Stimulated activated CD4-positive, alpha-beta T cell treated with anti-CD3 and anti-CD28 coated beads, TNF-alpha, amount 100 ng/mL, for 24 hours (primary cell): ENCODE measurements at regions not wholly inside any gene's neighbourhood (a gene's known extent, or its start where the extent isn't known, plus 50 kb on each side); places are given as distances from the start of the nearest gene placed in this dataset.
"Not testable (repeated sequence)": the region's sequence is repeated elsewhere in the genome, so short reads cannot be mapped to it uniquely, and the experiment has no call there.

Source experiments
- DNase-seq, 3 experiments: peaks; one replicate each; pipeline ENCODE4 v3.0.0-alpha.2; 2020; ENCODE audit warnings: low read depth in 3 of 3

- DNase-seq: no peak
Observed at GRCh38 chr14:101282418-101282817, 278.9 kb upstream of the DIO3 start.

GRCh38 chr14:101284711-101285110 is 276.6 kb upstream of the DIO3 start:
- no peak for DNase-seq

- no peak for DNase-seq
Observed at GRCh38 chr14:101286271-101287018, 274.9 kb upstream of the DIO3 start.

- no peak for DNase-seq
Observed at GRCh38 chr14:101288436-101289229, 272.7 kb upstream of the DIO3 start.

- no peak for DNase-seq
Observed at GRCh38 chr14:101289230-101289690, 272.0 kb upstream of the DIO3 start.

- no peak for DNase-seq
Observed at GRCh38 chr14:101289911-101290310, 271.4 kb upstream of the DIO3 start.

- DNase-seq: no peak
Observed at GRCh38 chr14:101290611-101291010, 270.7 kb upstream of the DIO3 start.

- DNase-seq: no peak
Observed at GRCh38 chr14:101291390-101291789, 269.9 kb upstream of the DIO3 start.

- DNase-seq: no peak
Observed at GRCh38 chr14:101292448-101292847, 268.8 kb upstream of the DIO3 start.

GRCh38 chr14:101293605-101294004 is 267.7 kb upstream of the DIO3 start:
- no peak for DNase-seq

GRCh38 chr14:101294136-101294535 is 267.2 kb upstream of the DIO3 start:
- DNase-seq: no peak

- DNase-seq: not testable (repeated sequence)
Observed at GRCh38 chr14:101299781-101300180, 261.5 kb upstream of the DIO3 start.

- DNase-seq: no peak
Observed at GRCh38 chr14:101301011-101301410, 260.3 kb upstream of the DIO3 start.

GRCh38 chr14:101307162-101307561 is 254.1 kb upstream of the DIO3 start:
- not testable (repeated sequence) for DNase-seq

- DNase-seq: not testable (repeated sequence)
Observed at GRCh38 chr14:101311186-101311585, 250.1 kb upstream of the DIO3 start.

GRCh38 chr14:101313268-101313667 is 248.0 kb upstream of the DIO3 start:
- DNase-seq: no peak

GRCh38 chr14:101315802-101316296 is 245.4 kb upstream of the DIO3 start:
- DNase-seq: no peak

- no peak for DNase-seq
Observed at GRCh38 chr14:101318271-101318670, 243.0 kb upstream of the DIO3 start.

- no peak for DNase-seq
Observed at GRCh38 chr14:101320396-101320795, 240.9 kb upstream of the DIO3 start.

- no peak for DNase-seq
Observed at GRCh38 chr14:101322223-101322622, 239.1 kb upstream of the DIO3 start.

GRCh38 chr14:101323111-101323510 is 238.2 kb upstream of the DIO3 start:
- no peak for DNase-seq

GRCh38 chr14:101323614-101324235 is 237.6 kb upstream of the DIO3 start:
- not testable (repeated sequence) for DNase-seq
